ENCODE measurements at regions not wholly inside any gene's neighbourhood (a gene's known extent, or its start where the extent isn't known, plus 50 kb on each side); places are given as distances from the start of the nearest gene placed in this dataset.

- TF ChIP-seq HDGF (IDR thresholded peaks at IDR 0.05; ENCODE audit: borderline replicate concordance) (no peak), TARDBP (IDR thresholded peaks at IDR 0.05) (no peak), PKNOX1 (IDR thresholded peaks at IDR 0.05) (no peak), FOXK2 (IDR thresholded peaks at IDR 0.05) (no peak), ZNF384 (IDR thresholded peaks at IDR 0.05) (no peak), SUZ12 (IDR thresholded peaks at IDR 0.05) (no peak), BHLHE40 (IDR thresholded peaks at IDR 0.05; ENCODE audit: borderline replicate concordance) (no peak), FOXM1 (IDR thresholded peaks at IDR 0.05; ENCODE audit: borderline replicate concordance) (no peak), FOXA1 (IDR thresholded peaks at IDR 0.05) (no peak)
These were observed 72.5 kb downstream of the LHX2 start for GRCh38 chr9:124084087-124084486.

Measured in HEK293T (cell line).